GM19035 (cell line): ENCODE measurements at regions not wholly inside any gene's neighbourhood (a gene's known extent, or its start where the extent isn't known, plus 50 kb on each side); places are given as distances from the start of the nearest gene placed in this dataset.

Source experiments
- ATAC-seq: cut with Tn5 transposase; IDR thresholded peaks from one replicate; pipeline ENCODE4 v1.9.1; 2021; ENCODE audit not compliant: unreplicated experiment

- ATAC-seq, result no peak
Measured at GRCh38 chr13:106433066-106433465, 102.4 kb downstream of the EFNB2 start.

GRCh38 chr13:106432636-106433035 lies 102.8 kb downstream of the EFNB2 start:
- ATAC-seq, result no peak

GRCh38 chr13:106426909-106427308 lies 108.6 kb downstream of the EFNB2 start:
- ATAC-seq, result no peak

- ATAC-seq, result no peak
Measured at GRCh38 chr13:106425661-106426060, 109.8 kb downstream of the EFNB2 start.

- ATAC-seq, result no peak
Measured at GRCh38 chr13:106424805-106425204, 110.7 kb downstream of the EFNB2 start.

GRCh38 chr13:106423530-106423929 lies 111.9 kb downstream of the EFNB2 start:
- ATAC-seq, result no peak

GRCh38 chr13:106418556-106418955 lies 116.9 kb downstream of the EFNB2 start:
- no peak for ATAC-seq

GRCh38 chr13:106417467-106418110 lies 117.9 kb downstream of the EFNB2 start:
- ATAC-seq, result no peak

GRCh38 chr13:106416645-106417044 lies 118.8 kb downstream of the EFNB2 start:
- ATAC-seq, result no peak

- ATAC-seq, result no peak
Measured at GRCh38 chr13:106415971-106416370, 119.5 kb downstream of the EFNB2 start.

GRCh38 chr13:106415442-106415841 lies 120.0 kb downstream of the EFNB2 start:
- ATAC-seq, result no peak

- ATAC-seq, result no peak
Measured at GRCh38 chr13:106407338-106407737, 128.1 kb downstream of the EFNB2 start.

GRCh38 chr13:106405731-106406130 lies 129.7 kb downstream of the EFNB2 start:
- ATAC-seq, result no peak

GRCh38 chr13:106403280-106403679 lies 132.2 kb downstream of the EFNB2 start:
- ATAC-seq, result no peak

GRCh38 chr13:106402866-106403265 lies 132.6 kb downstream of the EFNB2 start:
- no peak for ATAC-seq

GRCh38 chr13:106401081-106401480 lies 134.4 kb downstream of the EFNB2 start:
- ATAC-seq, result no peak

GRCh38 chr13:106400289-106400688 lies 135.2 kb downstream of the EFNB2 start:
- no peak for ATAC-seq

GRCh38 chr13:106398289-106398688 lies 137.2 kb downstream of the EFNB2 start:
- ATAC-seq, result no peak

- ATAC-seq, result no peak
Measured at GRCh38 chr13:106393776-106394175, 141.7 kb downstream of the EFNB2 start.

- no peak for ATAC-seq
Measured at GRCh38 chr13:106391681-106392080, 143.8 kb downstream of the EFNB2 start.

GRCh38 chr13:106391271-106391670 lies 144.2 kb downstream of the EFNB2 start:
- no peak for ATAC-seq

- ATAC-seq, result no peak
Measured at GRCh38 chr13:106390367-106390766, 145.1 kb downstream of the EFNB2 start.

- no peak for ATAC-seq
Measured at GRCh38 chr13:106385654-106386053, 149.8 kb downstream of the EFNB2 start.
